HUES48 (cell line): ENCODE measurements at regions not wholly inside any gene's neighbourhood (a gene's known extent, or its start where the extent isn't known, plus 50 kb on each side); places are given as distances from the start of the nearest gene placed in this dataset.

ENCODE experiments used
- H3K27ac ChIP-seq: one replicate; pipeline ENCODE4 v1.7.0; 2013; ENCODE audit warnings: low read depth, low read length, inconsistent platforms
- H3K27me3 ChIP-seq: 2 replicates; pipeline ENCODE4 v1.6.1; 2013; ENCODE audit warnings: mild to moderate bottlenecking, low read length; ENCODE audit not compliant: control insufficient read depth, insufficient read depth
- H3K36me3 ChIP-seq: 2 replicates; pipeline ENCODE4 v1.6.1; 2013; ENCODE audit warnings: low read length; ENCODE audit not compliant: control insufficient read depth, insufficient read depth
- H3K4me1 ChIP-seq: 2 replicates; pipeline ENCODE4 v1.6.1; 2013; ENCODE audit warnings: mild to moderate bottlenecking, low read length; ENCODE audit not compliant: control insufficient read depth, insufficient read depth
- H3K4me3 ChIP-seq: 2 replicates; pipeline ENCODE4 v1.5.1; 2013; ENCODE audit warnings: mild to moderate bottlenecking, low read depth, low read length
- H3K9ac ChIP-seq: 2 replicates; pipeline ENCODE4 v1.6.1; 2013; ENCODE audit warnings: mild to moderate bottlenecking, low read depth, low read length, moderate library complexity
- H3K9me3 ChIP-seq: 2 replicates; pipeline ENCODE4 v1.6.1; 2013; ENCODE audit warnings: low read length; ENCODE audit not compliant: control insufficient read depth, insufficient read depth

- Histone ChIP-seq H3K9me3 (no peaks in the 10 kb centered on the region), H3K4me3 (no peak overlapping the region), H3K36me3 (peaks cover 2% of the 10 kb centered on the region; the same call in 1 of the 2 replicates), H3K4me1 (peaks cover 16% of the 10 kb centered on the region; the same call in 1 of the 2 replicates), H3K27ac (no peak overlapping the region), H3K9ac (no peak overlapping the region), H3K27me3 (no peaks in the 10 kb centered on the region)
Measured at GRCh38 chr6:21999012-21999528, 297.8 kb downstream of the PRL start.

- Histone ChIP-seq H3K4me1 (peaks cover 16% of the 10 kb centered on the region; the same call in 1 of the 2 replicates), H3K36me3 (peaks cover 2% of the 10 kb centered on the region; the same call in 1 of the 2 replicates), H3K9ac (no peak overlapping the region), H3K9me3 (no peaks in the 10 kb centered on the region), H3K27me3 (no peaks in the 10 kb centered on the region), H3K27ac (no peak overlapping the region), H3K4me3 (no peak overlapping the region)
Measured at GRCh38 chr6:21999741-22000140, 297.1 kb downstream of the PRL start.

- Histone ChIP-seq H3K27ac (no peak overlapping the region), H3K9ac (no peak overlapping the region), H3K27me3 (no peaks in the 10 kb centered on the region), H3K9me3 (no peaks in the 10 kb centered on the region), H3K36me3 (peaks cover 2% of the 10 kb centered on the region; the same call in 1 of the 2 replicates), H3K4me1 (peaks cover 9% of the 10 kb centered on the region; the same call in 1 of the 2 replicates), H3K4me3 (no peak overlapping the region)
Measured at GRCh38 chr6:22001396-22002027, 295.3 kb downstream of the PRL start.

GRCh38 chr6:22003287-22003686, 293.5 kb downstream of the PRL start:
- Histone ChIP-seq H3K4me3 (no peak overlapping the region), H3K36me3 (peaks cover 2% of the 10 kb centered on the region; the same call in 1 of the 2 replicates), H3K27ac (no peak overlapping the region), H3K9me3 (no peaks in the 10 kb centered on the region), H3K27me3 (no peaks in the 10 kb centered on the region), H3K9ac (no peak overlapping the region), H3K4me1 (peaks cover 6% of the 10 kb centered on the region; the same call in 1 of the 2 replicates)

- Histone ChIP-seq H3K4me1 (peaks cover 8% of the 10 kb centered on the region), H3K27ac (no peak overlapping the region), H3K36me3 (no peaks in the 10 kb centered on the region)
Measured at GRCh38 chr6:22006795-22007194, 290.0 kb downstream of the PRL start.

GRCh38 chr6:22007469-22007868, 289.4 kb downstream of the PRL start:
- H3K4me1 ChIP-seq: peaks cover 12% of the 10 kb centered on the region

More at GRCh38 chr6:22006795-22007194, 290.0 kb downstream of the PRL start:
- no peak overlapping the region for H3K9ac ChIP-seq
- H3K9me3 ChIP-seq: no peaks in the 10 kb centered on the region
- no peaks in the 10 kb centered on the region for H3K27me3 ChIP-seq
- H3K4me3 ChIP-seq: no peak overlapping the region

GRCh38 chr6:22008248-22008836, 288.5 kb downstream of the PRL start:
- Histone ChIP-seq H3K9me3 (no peaks in the 10 kb centered on the region), H3K4me3 (no peak overlapping the region), H3K4me1 (peaks cover 12% of the 10 kb centered on the region), H3K27ac (no peak overlapping the region), H3K27me3 (no peaks in the 10 kb centered on the region), H3K9ac (no peak overlapping the region), H3K36me3 (no peaks in the 10 kb centered on the region)

More at GRCh38 chr6:22007469-22007868, 289.4 kb downstream of the PRL start:
- no peak overlapping the region for H3K9ac ChIP-seq
- no peaks in the 10 kb centered on the region for H3K9me3 ChIP-seq
- no peak overlapping the region for H3K27ac ChIP-seq
- H3K4me3 ChIP-seq: no peak overlapping the region
- no peaks in the 10 kb centered on the region for H3K36me3 ChIP-seq
- H3K27me3 ChIP-seq: no peaks in the 10 kb centered on the region

GRCh38 chr6:22010102-22010501, 286.7 kb downstream of the PRL start:
- H3K9ac ChIP-seq: no peak overlapping the region
- no peaks in the 10 kb centered on the region for H3K36me3 ChIP-seq
- no peaks in the 10 kb centered on the region for H3K9me3 ChIP-seq
- H3K27ac ChIP-seq: no peak overlapping the region
- H3K4me3 ChIP-seq: no peak overlapping the region
- H3K27me3 ChIP-seq: no peaks in the 10 kb centered on the region
- peaks cover 12% of the 10 kb centered on the region for H3K4me1 ChIP-seq

GRCh38 chr6:22015216-22015615, 281.6 kb downstream of the PRL start:
- H3K36me3 ChIP-seq: no peaks in the 10 kb centered on the region
- H3K4me1 ChIP-seq: peaks cover 23% of the 10 kb centered on the region
- no peak overlapping the region for H3K4me3 ChIP-seq
- no peaks in the 10 kb centered on the region for H3K9me3 ChIP-seq
- no peaks in the 10 kb centered on the region for H3K27me3 ChIP-seq
- H3K27ac ChIP-seq: no peak overlapping the region
- H3K9ac ChIP-seq: no peak overlapping the region

- Histone ChIP-seq H3K4me1 (peaks cover 23% of the 10 kb centered on the region), H3K27me3 (no peaks in the 10 kb centered on the region), H3K9ac (no peak overlapping the region), H3K4me3 (no peak overlapping the region), H3K9me3 (no peaks in the 10 kb centered on the region), H3K36me3 (peaks cover 4% of the 10 kb centered on the region), H3K27ac (no peak overlapping the region)
Measured at GRCh38 chr6:22015944-22016343, 280.9 kb downstream of the PRL start.

GRCh38 chr6:22017272-22017671, 279.6 kb downstream of the PRL start:
- peaks cover 17% of the 10 kb centered on the region for H3K36me3 ChIP-seq
- H3K9ac ChIP-seq: no peak overlapping the region
- no peaks in the 10 kb centered on the region for H3K27me3 ChIP-seq
- no peak overlapping the region for H3K27ac ChIP-seq
- no peak overlapping the region for H3K4me3 ChIP-seq
- H3K9me3 ChIP-seq: no peaks in the 10 kb centered on the region
- peaks cover 11% of the 10 kb centered on the region; the same call in 1 of the 2 replicates for H3K4me1 ChIP-seq
